ENCODE measurements at regions not wholly inside any gene's neighbourhood (a gene's known extent, or its start where the extent isn't known, plus 50 kb on each side); places are given as distances from the start of the nearest gene placed in this dataset.

DNA sequence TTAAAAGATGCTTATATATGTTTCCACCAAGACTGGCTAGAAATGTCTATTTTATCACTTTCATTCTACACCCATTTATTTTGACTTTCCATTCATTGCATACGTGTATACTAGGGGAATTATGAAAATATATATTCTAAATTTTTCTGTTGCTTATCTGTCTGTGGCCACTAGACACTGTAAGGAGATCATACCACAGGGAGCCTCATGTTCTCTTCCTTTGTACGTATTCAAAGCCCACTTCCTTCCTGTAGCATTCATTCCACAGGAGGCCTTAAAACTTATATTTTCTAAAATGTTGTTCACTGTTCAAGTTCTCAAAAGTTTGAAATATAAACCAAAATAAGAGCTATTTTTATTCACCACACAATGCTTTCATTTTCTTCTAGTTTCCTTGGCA, 1848.9 kb upstream of the TENM3 start:
- no peak for DNase-seq (ENCODE audit: low spot score)

DNA sequence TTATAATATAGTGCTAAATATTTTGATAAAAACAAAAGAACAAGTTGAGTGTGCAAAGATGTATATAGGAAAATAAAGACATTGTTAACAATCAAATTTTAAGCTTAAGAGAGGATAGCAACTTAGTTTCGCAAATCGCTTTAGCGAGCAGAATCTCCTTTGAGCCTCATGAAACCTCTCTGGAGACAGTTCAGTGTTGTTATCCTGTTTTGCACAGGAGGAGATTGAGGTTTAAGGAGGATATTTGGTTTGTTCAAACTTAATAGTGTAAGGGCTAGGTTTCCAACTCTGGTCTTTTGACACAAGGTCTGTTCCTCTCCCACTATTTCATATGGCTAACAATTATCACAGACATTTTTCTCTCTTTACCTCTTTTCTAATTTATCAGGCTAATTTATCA, 1848.5 kb upstream of the TENM3 start:
- DNase-seq (ENCODE audit: low spot score), result no peak

- no peak for DNase-seq (ENCODE audit: low spot score)
Observed at GRCh38 chr4:180398564-180398963, 1844.6 kb upstream of the TENM3 start.

DNA sequence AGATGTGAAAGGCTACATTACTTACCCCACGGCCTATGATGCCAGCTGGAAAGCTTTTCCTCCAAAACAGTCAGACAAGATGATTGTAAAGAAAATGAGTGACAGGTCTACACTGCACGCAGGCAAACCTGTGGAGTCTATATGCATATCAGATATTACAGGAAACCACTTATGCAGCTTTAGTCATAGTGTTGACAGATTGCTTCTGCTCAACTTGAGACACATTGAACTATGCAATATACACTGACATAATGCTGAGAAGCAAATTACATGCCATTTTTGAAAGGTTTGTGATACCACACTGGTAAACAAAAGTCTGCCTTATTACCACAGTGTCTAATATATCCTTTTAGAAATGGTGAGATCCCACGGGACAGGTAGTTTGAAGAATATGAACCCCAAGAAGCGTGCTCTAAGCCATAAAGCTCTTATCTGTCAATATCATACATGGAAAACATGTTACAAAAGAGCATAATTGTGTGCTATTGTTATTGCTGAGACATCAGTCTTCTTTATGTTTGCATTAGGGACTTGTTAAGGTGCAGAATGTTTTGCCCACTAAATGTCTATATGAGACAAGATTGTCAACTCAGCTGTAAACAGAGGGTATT, 1835.8 kb upstream of the TENM3 start:
- no peak for DNase-seq (ENCODE audit: low spot score)

DNA sequence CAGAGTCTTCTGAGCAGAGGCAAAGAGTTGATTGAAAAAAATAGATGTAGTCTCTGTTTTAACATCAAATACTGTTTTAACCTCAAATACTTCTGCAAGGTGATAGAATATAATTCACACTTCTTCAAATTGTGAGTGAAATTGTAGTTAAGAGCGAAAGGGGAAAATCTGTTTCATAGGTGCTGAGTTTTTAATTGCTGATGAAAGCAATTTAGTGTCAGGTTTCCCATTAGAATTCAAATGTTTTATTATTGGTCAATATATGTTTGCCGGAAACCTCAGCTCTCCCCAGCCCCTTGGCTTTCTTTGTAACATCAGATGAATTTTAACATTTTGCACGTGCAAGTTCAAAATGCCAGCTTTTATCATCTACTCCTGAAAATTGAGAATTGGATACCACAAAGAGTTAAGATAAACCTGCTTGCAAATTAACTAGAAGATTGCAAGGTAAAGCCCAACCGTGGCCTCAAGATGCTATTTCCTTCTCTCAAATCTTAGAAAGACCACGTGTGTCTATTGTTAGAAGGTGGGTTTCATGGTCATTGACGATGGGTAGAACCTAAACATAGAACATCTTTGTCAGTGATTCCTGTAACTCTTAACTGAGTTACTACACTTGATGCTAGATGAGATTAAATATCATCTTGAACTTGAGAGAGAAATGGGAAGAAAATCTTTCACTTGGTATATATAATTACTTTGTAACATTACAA, 1824.2 kb upstream of the TENM3 start:
- no peak for DNase-seq (ENCODE audit: low spot score)

- no peak for DNase-seq (ENCODE audit: low spot score)
Observed at GRCh38 chr4:180422989-180423711, 1820.1 kb upstream of the TENM3 start.

DNA sequence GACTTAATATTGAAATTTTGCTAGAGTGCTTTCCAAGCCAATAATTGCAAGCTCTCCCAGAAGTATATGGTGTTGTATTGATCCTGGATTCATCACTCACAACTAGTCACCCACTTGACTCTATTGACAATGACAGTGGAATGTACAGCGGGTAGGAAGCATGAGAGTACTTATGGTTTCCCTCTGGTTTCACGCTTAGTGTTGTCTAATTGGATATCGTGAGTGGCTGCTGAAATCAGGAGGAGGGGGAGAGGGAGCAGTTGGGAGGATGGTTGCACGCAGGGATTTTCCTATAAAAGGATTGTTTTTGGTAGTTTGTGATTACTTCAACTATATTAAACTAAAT, 1819.5 kb upstream of the TENM3 start:
- no peak for DNase-seq (ENCODE audit: low spot score)

- DNase-seq (ENCODE audit: low spot score), result no peak
Observed at GRCh38 chr4:180426938-180427337, 1816.3 kb upstream of the TENM3 start.

DNA sequence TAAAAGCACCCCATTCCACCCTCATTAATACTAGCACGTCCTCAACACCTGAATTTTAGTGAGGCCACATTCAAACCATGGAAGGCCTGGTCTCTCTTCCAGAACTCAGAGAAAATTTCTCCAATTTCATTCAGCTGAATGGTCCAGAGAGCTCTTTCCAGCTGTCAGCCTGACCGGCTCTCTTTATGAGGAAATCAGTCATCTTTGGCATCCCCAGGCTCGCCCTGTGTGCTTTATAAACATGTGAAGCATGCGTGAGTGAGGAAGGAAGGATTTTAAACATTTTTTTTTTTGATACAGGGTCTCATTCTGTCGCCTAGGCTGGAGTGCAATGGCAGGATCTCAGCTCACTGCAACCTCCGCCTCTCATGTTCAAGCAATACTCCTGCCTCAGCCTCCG, 1812.9 kb upstream of the TENM3 start:
- no peak for DNase-seq (ENCODE audit: low spot score)

GRCh38 chr4:180434131-180434895, 1808.9 kb upstream of the TENM3 start:
- DNase-seq (ENCODE audit: low spot score), result no peak

GRCh38 chr4:180436361-180436760, 1806.8 kb upstream of the TENM3 start:
- no peak for DNase-seq (ENCODE audit: low spot score)

DNA sequence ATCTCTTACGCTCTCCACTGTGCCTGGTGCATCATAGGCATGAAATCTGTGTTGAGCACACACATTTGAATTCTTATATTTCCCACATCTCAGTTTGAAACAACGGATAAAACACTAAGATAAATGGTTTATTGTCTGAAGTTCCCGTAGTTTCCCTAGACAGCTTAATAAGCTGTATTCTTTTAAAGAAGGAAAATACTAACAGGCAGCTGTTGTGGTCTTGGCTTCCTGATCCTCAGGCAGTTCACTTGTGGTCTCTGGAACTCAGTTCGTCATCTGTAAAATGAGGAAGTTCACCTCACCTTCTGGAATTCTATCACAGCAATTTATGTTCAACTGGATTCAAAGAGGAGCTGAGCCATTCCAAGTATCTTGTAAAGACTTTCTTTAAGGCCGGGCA, 1805.6 kb upstream of the TENM3 start:
- DNase-seq (ENCODE audit: low spot score), result no peak

DNA sequence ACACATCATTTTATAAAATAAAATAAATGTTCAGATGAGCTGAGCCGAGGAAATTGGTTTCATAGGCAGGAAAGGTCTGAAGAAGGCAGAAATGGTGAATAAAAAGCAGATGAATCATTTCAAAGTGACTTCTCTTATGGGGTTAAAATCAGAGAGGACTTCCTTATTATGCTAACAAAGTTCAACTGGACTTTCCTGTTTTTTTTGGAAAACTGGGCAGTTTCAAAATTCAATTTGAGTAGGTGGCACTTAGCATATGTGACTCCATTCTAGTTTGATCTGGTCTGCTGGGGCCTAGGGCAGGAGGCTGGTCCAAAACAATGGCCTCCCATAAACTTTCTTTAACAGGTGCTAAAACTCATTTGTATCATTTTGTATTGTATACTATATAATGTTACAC, 1794.9 kb upstream of the TENM3 start:
- no peak for DNase-seq (ENCODE audit: low spot score)

- no peak for DNase-seq (ENCODE audit: low spot score)
Observed at GRCh38 chr4:180449395-180449956, 1793.7 kb upstream of the TENM3 start.

DNA sequence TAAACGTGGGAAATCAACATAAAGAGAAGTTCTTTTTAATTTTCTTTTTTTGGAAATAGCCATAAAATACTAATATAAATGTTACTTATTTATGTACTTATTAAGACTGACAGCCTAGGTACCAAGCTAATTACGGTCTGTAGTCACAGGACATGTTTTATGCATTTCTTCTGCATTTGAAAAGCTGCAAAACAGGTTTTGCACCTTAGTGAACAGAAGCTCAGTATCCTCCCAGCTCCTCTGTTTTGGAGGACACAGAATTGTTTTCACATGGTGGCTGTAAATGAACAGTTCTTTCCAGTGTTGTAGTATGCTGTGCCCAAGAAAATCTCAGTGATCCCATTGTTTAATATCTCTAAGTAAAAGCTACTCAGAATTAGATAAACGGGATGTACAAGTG, 1788.0 kb upstream of the TENM3 start:
- no peak for DNase-seq (ENCODE audit: low spot score)

GRCh38 chr4:180456928-180457327, 1786.3 kb upstream of the TENM3 start:
- DNase-seq (ENCODE audit: low spot score), result no peak

GRCh38 chr4:180462116-180462515, 1781.1 kb upstream of the TENM3 start:
- DNase-seq (ENCODE audit: low spot score), result no peak

DNA sequence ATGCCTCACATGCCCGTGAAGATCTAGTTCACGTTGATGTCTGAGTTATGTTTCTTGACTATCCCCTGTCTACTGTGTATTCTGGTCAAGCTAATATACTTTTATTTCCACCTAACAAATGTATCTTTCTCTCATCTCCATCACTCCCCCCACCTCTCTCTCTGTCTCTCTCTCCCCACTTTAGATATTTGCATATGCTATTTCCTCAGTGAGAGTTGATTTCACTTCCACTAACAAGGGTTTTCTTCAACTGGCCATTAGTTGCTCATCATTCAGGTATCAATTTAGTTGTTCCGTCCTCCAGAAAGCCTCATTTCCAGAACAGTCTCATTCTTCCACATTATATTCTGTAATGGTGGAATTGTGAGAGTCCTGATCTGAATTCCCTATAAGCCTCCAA, 1777.8 kb upstream of the TENM3 start:
- DNase-seq (ENCODE audit: low spot score), result no peak

GRCh38 chr4:180483036-180483435, 1760.2 kb upstream of the TENM3 start:
- DNase-seq (ENCODE audit: low spot score), result no peak

DNA sequence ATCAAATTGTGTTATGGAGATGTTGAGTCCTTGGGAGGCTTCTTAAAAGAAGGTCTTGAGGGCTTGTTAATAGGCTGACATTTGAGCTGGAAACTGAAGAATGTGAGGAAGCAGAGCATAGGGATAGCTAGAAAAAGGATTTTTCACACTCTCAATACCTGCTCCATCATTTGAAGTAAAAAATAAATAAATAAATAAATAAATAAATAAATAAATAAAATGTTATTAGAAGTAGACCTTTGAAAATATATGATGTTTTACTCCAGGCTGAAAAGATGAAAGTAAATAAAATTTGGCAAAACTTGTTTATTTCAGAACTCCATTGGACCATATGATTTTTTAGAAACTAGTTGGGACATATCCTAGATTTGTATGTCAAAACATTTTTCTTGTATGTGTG, 1757.8 kb upstream of the TENM3 start:
- no peak for DNase-seq (ENCODE audit: low spot score)

GRCh38 chr4:180486342-180486741, 1756.9 kb upstream of the TENM3 start:
- no peak for DNase-seq (ENCODE audit: low spot score)

- no peak for DNase-seq (ENCODE audit: low spot score)
Observed at GRCh38 chr4:180489787-180490186, 1753.4 kb upstream of the TENM3 start.

DNA sequence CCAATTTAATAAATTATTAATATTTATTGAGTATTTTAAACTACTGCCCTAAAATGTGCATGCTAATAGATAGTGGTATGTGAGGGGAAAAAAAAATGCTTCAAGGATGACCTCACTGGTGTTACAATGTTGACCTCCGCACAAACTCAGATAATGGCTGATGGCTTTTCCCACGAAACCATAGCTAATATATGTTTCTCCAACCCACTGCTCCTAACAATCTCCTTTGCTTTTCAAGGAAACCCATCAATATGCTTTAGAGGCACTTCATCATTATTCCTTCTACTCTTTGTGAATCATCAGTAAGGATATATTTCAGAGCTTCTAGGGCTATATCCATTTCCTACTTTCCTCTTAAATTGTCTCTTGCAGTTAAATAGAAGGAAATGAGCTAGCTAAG, 1752.0 kb upstream of the TENM3 start:
- DNase-seq (ENCODE audit: low spot score), result no peak
